Epithelial cell of esophagus (primary cell): ENCODE measurements at regions not wholly inside any gene's neighbourhood (a gene's known extent, or its start where the extent isn't known, plus 50 kb on each side); places are given as distances from the start of the nearest gene placed in this dataset.
"Not testable (repeated sequence)": the region's sequence is repeated elsewhere in the genome, so short reads cannot be mapped to it uniquely, and the experiment has no call there.

ENCODE experiments used
- DNase-seq: peaks from one replicate; pipeline ENCODE4 v3.0.0; 2010; ENCODE audit warnings: low read depth
- H3K4me3 ChIP-seq: 2 replicates; pipeline ENCODE4 v1.5.1; 2011; ENCODE audit warnings: mild to moderate bottlenecking, low read length, control low read depth
- TF ChIP-seq, protein P1 (sequence below): IDR thresholded peaks from 2 replicates; pipeline ENCODE4 v1.5.1; 2011; ENCODE audit warnings: low read depth, mild to moderate bottlenecking, low read length, control low read depth, inconsistent platforms; ENCODE audit not compliant: insufficient read depth; ENCODE audit errors: missing control alignments

DNA sequence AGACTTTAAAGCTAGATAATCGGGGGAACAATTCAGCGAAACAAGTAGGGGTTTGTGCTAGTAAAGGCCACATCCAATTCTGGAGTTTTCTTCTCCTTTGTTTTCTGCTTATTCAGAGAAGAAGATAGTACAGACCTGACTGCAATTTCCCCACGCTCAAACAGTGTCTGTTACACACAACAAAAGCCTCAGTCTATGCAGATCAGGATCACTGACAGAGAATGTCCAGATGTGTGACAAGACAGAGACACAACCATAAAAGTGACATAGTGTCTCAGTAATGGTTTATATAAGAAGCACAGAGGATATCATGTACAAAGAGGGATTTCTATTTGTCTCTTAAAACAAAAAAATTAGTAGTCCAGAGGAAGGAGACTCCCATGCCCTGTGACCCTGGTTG is 70.7 kb upstream of the GTF3A start:
- TF ChIP-seq, protein P1, sequence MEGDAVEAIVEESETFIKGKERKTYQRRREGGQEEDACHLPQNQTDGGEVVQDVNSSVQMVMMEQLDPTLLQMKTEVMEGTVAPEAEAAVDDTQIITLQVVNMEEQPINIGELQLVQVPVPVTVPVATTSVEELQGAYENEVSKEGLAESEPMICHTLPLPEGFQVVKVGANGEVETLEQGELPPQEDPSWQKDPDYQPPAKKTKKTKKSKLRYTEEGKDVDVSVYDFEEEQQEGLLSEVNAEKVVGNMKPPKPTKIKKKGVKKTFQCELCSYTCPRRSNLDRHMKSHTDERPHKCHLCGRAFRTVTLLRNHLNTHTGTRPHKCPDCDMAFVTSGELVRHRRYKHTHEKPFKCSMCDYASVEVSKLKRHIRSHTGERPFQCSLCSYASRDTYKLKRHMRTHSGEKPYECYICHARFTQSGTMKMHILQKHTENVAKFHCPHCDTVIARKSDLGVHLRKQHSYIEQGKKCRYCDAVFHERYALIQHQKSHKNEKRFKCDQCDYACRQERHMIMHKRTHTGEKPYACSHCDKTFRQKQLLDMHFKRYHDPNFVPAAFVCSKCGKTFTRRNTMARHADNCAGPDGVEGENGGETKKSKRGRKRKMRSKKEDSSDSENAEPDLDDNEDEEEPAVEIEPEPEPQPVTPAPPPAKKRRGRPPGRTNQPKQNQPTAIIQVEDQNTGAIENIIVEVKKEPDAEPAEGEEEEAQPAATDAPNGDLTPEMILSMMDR: no peak

DNA sequence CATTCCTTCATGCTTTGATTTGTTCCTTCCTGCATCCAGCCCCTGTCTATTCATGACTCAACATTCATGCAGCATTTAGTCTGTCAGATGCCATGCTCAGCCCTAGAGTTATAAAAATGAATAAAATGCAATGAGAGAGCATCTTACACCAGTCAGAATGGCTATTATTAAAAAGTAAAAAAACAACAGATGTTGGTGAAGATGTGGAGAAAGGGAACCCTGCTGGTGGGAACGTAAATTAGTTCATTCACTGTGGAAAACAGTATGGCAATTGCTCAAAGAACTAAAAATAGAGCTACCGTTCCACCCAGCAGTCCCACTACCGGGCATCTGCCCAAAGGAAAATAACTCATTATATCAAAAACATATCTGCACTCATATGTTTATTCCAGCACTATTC is 70.0 kb upstream of the GTF3A start:
- no peak for DNase-seq
- no peak overlapping the region for H3K4me3 ChIP-seq
- TF ChIP-seq, protein P1: no peak

More for the DNA sequence above, 70.7 kb upstream of the GTF3A start:
- H3K4me3 ChIP-seq: no peak overlapping the region
- no peak for DNase-seq

DNA sequence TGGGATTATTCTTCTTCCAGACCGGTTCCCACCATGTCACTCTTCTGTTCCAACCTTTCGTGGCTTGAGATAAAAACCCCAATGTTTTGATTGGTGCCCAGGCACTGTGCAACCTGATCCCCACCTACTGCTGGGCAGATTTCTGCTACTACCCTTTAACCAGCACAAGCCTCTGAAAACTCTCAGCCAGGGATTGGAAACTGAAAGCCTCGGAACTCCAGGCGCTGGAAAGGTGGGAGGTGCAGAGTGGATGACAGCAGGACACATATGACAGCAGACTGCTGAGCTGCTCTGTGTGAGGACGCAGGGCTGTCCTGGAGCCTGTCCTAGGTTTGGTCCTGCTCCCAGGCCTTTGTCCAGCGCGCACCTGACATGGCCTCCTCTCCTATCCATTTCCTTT is 68.5 kb upstream of the GTF3A start:
- TF ChIP-seq, protein P1: no peak
- H3K4me3 ChIP-seq: no peak overlapping the region
- DNase-seq: no peak

DNA sequence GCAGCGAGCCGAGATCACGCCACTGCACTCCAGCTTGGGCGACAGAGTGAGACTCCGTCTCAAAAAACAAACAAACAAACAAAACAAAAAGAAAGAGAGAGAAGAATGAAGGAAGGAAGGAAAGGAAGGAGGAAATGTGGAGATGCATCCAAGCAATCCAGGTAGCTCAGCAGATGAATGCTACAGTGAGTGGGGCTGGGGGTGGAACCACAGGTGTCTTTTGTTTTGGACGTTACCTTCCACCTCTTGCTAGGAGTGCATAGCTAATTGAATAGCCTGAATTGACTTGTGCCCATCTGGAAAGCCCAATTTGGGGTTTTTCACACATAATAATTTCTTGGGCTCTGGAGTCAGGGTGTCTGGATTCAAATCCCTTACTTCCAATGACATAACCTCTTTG is 66.0 kb upstream of the GTF3A start:
- no peak overlapping the region for H3K4me3 ChIP-seq
- DNase-seq: no peak
- TF ChIP-seq, protein P1: no peak

DNA sequence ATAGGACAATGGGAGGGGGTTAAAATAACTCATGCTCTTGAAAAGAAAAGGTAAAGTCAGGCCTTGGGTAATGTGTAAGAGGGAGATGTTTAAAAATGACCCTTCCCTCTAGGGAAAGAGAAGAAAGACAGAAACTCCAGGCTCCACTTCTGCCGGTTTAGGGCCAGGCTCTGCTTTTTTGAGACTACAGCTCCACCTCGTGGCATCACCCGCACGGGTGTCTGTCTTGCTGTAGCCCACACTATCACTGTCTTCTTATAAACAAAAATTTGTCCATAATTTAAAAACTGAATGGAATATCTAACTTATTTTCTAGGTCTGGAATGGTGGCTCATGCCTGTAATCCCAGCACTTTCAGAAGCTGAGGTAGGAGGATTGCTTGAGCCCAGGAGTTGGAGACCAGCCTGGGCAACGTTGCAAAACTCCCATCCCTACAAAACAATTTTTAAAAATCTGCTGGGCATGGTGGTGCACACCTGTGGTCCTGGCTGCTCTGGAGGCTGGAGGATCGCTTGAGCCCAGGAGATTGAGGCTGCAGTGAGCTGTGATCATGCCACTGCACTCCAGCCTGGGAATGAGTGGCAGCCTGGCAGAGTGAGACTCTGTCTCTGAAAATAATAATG is 65.1 kb upstream of the GTF3A start:
- TF ChIP-seq, protein P1: peak; percentile 84
- peak; percentile 66 for DNase-seq
- no peak overlapping the region for H3K4me3 ChIP-seq

DNA sequence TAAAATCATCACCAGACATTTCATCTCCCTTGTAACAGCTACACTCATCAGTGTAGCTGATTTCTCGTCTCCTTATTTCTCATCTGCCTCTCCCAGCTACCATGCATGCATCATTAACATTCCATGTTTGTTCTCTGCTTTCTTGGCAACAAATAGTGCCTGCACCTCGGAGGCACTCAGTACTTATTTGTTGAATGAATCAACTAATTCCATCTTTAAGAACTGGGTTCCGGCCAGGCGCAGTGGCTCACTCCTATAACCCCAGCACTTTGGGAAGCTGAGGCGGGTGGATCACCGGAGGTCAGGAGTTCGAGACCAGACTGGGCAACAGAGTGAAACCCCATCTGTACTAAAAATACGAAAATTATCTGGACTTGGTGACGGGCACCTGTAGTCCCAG is 63.9 kb upstream of the GTF3A start:
- TF ChIP-seq, protein P1: no peak
- no peak overlapping the region for H3K4me3 ChIP-seq
- no peak for DNase-seq

DNA sequence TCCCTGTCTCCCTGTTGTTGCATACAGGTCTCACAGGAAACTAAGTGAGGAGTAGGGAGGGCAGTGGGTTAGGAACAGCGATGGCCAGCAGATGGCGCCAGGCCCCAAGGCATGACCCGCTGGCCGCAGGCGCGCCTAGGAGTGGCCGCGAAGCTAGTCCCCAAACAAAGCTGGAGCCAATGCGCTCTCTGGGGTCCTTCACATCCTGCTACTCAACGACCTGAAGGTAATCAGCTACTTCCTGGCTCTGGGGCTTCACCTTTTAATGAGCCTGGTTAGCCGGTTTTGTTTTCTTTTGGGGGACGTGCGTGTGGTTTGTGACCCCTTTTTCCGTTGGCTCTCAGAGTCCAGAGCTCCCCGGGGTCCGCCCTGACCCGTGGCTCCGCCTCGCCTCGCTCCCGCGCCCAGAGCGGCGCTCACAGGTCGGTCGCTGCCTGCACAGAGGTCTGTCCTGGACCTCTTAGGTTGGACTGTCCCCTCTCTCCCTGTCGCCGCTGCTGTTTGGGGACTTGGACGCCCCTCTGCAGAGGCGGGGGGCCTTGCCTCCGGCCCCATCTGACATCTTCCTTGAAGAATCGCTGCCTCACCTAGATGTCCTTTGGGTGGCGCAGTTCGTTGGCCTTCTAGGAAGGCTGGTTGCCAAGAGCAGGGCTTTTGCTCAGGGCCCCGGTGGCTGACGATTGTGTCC is 62.2 kb upstream of the GTF3A start:
- peak; percentile 78 for DNase-seq
- TF ChIP-seq, protein P1: peak; percentile 90
- peak overlapping the region; percentile 33 for H3K4me3 ChIP-seq

DNA sequence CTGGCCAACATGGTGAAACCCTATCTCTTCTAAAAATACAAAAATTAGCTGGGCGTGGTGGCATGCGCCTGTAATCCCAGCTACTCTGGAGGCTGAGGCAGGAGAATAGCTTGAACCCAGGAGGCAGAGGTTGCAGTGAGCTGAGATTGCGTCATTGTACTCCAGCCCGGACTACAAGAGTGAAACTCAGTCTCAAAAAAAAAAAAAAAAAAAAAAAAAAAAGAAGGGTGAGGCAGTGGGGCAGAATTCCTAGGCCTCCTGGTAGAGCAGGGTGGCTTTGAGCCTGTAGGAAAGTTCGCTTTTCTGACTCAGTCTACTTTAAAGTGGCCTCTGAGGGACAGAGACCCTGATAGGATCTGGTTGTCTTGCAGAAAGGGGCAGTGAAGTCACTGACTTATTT is 60.8 kb upstream of the GTF3A start:
- not testable (repeated sequence) for H3K4me3 ChIP-seq, DNase-seq
